ENCODE measurements at regions not wholly inside any gene's neighbourhood (a gene's known extent, or its start where the extent isn't known, plus 50 kb on each side); places are given as distances from the start of the nearest gene placed in this dataset.
A peak's percentile ranks its signal among the peaks of the same experiment; 100 is the strongest.

DNA sequence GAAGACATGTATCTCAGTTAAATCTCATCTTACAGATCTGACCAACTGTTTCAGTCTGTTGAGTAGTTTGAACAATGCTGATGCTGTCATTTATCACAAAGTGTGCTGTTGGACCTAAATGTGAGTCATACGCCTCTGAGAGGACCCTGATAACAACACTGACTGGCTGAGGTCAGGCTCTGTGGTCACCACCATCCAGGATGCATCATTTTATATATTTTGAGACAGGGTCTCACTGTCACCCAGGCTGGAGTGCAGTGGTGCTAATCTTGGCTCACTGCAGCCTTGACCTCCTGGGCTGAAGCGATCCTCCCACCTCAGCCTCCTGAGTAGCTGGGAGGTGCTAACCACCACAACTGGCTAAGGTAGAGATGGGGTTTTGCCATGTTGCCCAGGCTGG lies 181.0 kb upstream of the RGS6 start:
- Histone ChIP-seq H3K27me3 (ENCODE audit: control insufficient read depth in 2 of 2, insufficient read depth in 2 of 2, low read length in 2 of 2) (no peaks in the 10 kb centered on the region), H3K79me2 (ENCODE audit: control insufficient read depth, insufficient read depth, low read length) (no peaks in the 10 kb centered on the region), H3K9ac (replicated peaks; ENCODE audit: extremely low read depth, insufficient read depth, low read length) (no peak overlapping the region), H3K36me3 (ENCODE audit: control insufficient read depth in 2 of 2, extremely low read depth in 1 of 2, insufficient read depth in 2 of 2, low read length in 2 of 2) (no peaks in the 10 kb centered on the region), H3K9me3 (replicated peaks; ENCODE audit: control insufficient read depth, insufficient read depth, low read length) (no peaks in the 10 kb centered on the region), H2AFZ (ENCODE audit: low read depth, low read length) (no peak overlapping the region), H3K4me2 (ENCODE audit: insufficient read depth, low read length) (no peak overlapping the region), H3K9me1 (replicated peaks; ENCODE audit: control insufficient read depth, extremely low read depth, insufficient read depth, low read length) (no peaks in the 10 kb centered on the region), H4K20me1 (replicated peaks; ENCODE audit: control insufficient read depth, extremely low read depth, insufficient read depth, low read length) (no peaks in the 10 kb centered on the region), H3K4me3 (replicated peaks in 1 of 3; ENCODE audit: insufficient read depth in 1 of 3, low read depth in 1 of 3, low read length in 3 of 3) (no peak overlapping the region), H3K4me1 (ENCODE audit: control insufficient read depth, extremely low read depth, insufficient read depth, low read length) (peaks cover 6% of the 10 kb centered on the region), H3K27ac (ENCODE audit: insufficient read depth, low read depth, low read length) (no peak overlapping the region)
- DNase-seq (ENCODE audit: low read depth, low spot score) = no peak
- no TSS peak for BruUV-seq (replicated peaks)
- CTCF ChIA-PET = interaction anchor here (0.7 to 3.8 kb wide), 6 partner anchors 30 to 702 kb away, joined by 3 to 74 read pairs (median 32); no protein-coding TSS in a partner anchor
- intact Hi-C loops (cut with micrococcal nuclease) = no loop called here
- TF ChIP-seq FOS (IDR thresholded peaks at IDR 0.05; ENCODE audit: borderline replicate concordance, insufficient read depth, low read length) (peak; percentile 33), CTCF (IDR thresholded peaks at IDR 0.05; ENCODE audit: extremely low read depth in 1 of 2, insufficient read depth in 1 of 2, low read depth in 1 of 2, low read length in 2 of 2) (no peak)
- FAIRE-seq = no peak
- POLR2A ChIA-PET = no interaction called here
- dilution Hi-C loops (cut with MboI; ENCODE audit: extremely low pct_ligation_motif_present, low sequenced_read_pairs) = no loop called here

DNA sequence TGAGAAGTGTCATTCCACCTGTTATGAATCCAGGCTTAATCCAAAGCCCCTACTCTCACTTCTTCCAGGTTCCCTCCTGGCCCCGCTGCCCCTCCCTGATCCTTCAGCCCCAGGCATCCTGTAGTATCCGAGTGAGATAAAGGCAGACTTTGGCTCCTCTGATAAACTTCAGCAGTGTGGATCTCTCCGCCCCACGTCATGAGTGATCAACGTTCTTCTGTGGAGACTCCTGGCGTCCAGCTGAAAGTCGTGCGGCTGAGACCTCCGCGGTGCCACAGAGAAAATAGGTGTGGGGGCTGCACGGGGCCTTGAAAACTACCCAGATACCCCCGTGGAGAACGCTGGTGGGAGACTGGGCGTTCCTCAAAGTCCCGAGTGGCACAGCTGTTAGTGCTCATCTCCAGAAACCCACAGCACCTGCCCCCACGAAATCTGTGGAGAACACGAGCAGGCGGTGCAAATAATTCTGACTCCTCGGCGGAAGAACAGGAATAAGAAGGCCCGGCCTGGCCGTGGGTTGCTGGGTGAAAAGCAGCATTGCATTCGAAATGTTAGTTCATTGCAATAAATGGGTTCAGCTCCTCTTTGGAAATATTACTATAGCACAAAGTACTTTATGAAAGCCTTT lies 180.0 kb upstream of the RGS6 start:
- no peaks in the 10 kb centered on the region for H4K20me1 ChIP-seq (replicated peaks; ENCODE audit: control insufficient read depth, extremely low read depth, insufficient read depth, low read length)
- dilution Hi-C loops (cut with MboI; ENCODE audit: extremely low pct_ligation_motif_present, low sequenced_read_pairs) = no loop called here

More for the DNA sequence above, 180.0 kb upstream of the RGS6 start:
- H2AFZ ChIP-seq (ENCODE audit: low read depth, low read length) = no peak overlapping the region
- DNase-seq (ENCODE audit: low read depth, low spot score) = no peak
- no peaks in the 10 kb centered on the region for H3K9me3 ChIP-seq (replicated peaks; ENCODE audit: control insufficient read depth, insufficient read depth, low read length)
- CTCF ChIA-PET = interaction anchor here (0.6 to 4.8 kb wide), 70 partner anchors 8 to 847 kb away, joined by 3 to 81 read pairs (median 5); no protein-coding TSS in a partner anchor
- FAIRE-seq = no peak
- H3K9ac ChIP-seq (replicated peaks; ENCODE audit: extremely low read depth, insufficient read depth, low read length) = no peak overlapping the region
- H3K4me1 ChIP-seq (ENCODE audit: control insufficient read depth, extremely low read depth, insufficient read depth, low read length) = peaks cover 6% of the 10 kb centered on the region
- no peaks in the 10 kb centered on the region for H3K79me2 ChIP-seq (ENCODE audit: control insufficient read depth, insufficient read depth, low read length)
- H3K27me3 ChIP-seq (ENCODE audit: control insufficient read depth in 2 of 2, insufficient read depth in 2 of 2, low read length in 2 of 2) = no peaks in the 10 kb centered on the region
- no peak for TF ChIP-seq JUN (IDR thresholded peaks at IDR 0.05; ENCODE audit: borderline replicate concordance, insufficient read depth, insufficient read length, low read depth)
- TF ChIP-seq POLR2AphosphoS5 (IDR thresholded peaks at IDR 0.05; ENCODE audit: insufficient read depth, low read depth, low read length) = no peak
- TF ChIP-seq, protein P1, sequence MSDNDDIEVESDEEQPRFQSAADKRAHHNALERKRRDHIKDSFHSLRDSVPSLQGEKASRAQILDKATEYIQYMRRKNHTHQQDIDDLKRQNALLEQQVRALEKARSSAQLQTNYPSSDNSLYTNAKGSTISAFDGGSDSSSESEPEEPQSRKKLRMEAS (IDR thresholded peaks at IDR 0.05; ENCODE audit: insufficient read depth, insufficient read length) = no peak
- no peak for TF ChIP-seq GATA2 (IDR thresholded peaks at IDR 0.05; ENCODE audit: insufficient read depth, insufficient read length, low read depth, low read length)
- no peak for TF ChIP-seq MYC (IDR thresholded peaks at IDR 0.05; ENCODE audit: low read depth, low read length)
- TF ChIP-seq EZH2 (IDR thresholded peaks at IDR 0.05; ENCODE audit: borderline replicate concordance, low read depth, low read length, severe bottlenecking) = no peak
- TF ChIP-seq POLR2A (IDR thresholded peaks at IDR 0.05; ENCODE audit: low read depth, low read length) = no peak
- no peak for TF ChIP-seq CTCF (IDR thresholded peaks at IDR 0.05; ENCODE audit: extremely low read depth in 1 of 2, insufficient read depth in 1 of 2, low read depth in 1 of 2, low read length in 2 of 2)
- no peak for TF ChIP-seq FOS (IDR thresholded peaks at IDR 0.05; ENCODE audit: borderline replicate concordance, insufficient read depth, low read length)
- intact Hi-C loops (cut with micrococcal nuclease) = loop anchor here (2.0 kb wide), 1 partner anchor 701 kb away; no protein-coding TSS in a partner anchor
- no peaks in the 10 kb centered on the region for H3K36me3 ChIP-seq (ENCODE audit: control insufficient read depth in 2 of 2, extremely low read depth in 1 of 2, insufficient read depth in 2 of 2, low read length in 2 of 2)
- H3K27ac ChIP-seq (ENCODE audit: insufficient read depth, low read depth, low read length) = no peak overlapping the region
- no peak overlapping the region for H3K4me3 ChIP-seq (replicated peaks in 1 of 3; ENCODE audit: insufficient read depth in 1 of 3, low read depth in 1 of 3, low read length in 3 of 3)
- no peak overlapping the region for H3K4me2 ChIP-seq (ENCODE audit: insufficient read depth, low read length)
- no peaks in the 10 kb centered on the region for H3K9me1 ChIP-seq (replicated peaks; ENCODE audit: control insufficient read depth, extremely low read depth, insufficient read depth, low read length)
- no TSS peak for BruUV-seq (replicated peaks)
- POLR2A ChIA-PET = no interaction called here
